ENCODE measurements at regions not wholly inside any gene's neighbourhood (a gene's known extent, or its start where the extent isn't known, plus 50 kb on each side); places are given as distances from the start of the nearest gene placed in this dataset.
"Not testable (repeated sequence)": the region's sequence is repeated elsewhere in the genome, so short reads cannot be mapped to it uniquely, and the experiment has no call there.

DNA sequence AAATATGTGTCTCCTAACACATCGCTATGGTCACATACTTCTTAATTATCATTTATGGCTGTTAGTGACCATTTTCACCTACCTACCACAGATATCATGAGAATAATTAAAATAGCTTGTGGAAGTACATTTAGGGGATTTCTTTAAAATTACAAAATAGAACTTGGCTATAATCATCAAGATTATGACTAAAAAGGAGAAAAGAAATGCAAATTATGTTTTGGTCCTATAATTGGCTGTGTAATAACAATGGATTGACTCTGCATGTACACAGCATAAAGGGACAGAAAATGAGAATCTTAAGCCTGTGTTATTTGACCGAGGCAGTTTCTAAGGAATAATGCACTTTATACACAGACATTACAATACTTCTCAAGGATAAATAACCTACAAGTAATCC lies 197.7 kb upstream of the ZNF322 start:
- H3K36me3 ChIP-seq (ENCODE audit: control insufficient read depth, insufficient read depth, low read length); H3K79me1 ChIP-seq (ENCODE audit: low read depth in 1 of 2, low read length in 2 of 2); H3K27me3 ChIP-seq (ENCODE audit: control insufficient read depth, insufficient read depth, low read length); H3K9me3 ChIP-seq (ENCODE audit: control insufficient read depth, insufficient read depth, low read length); H3K27ac ChIP-seq (ENCODE audit: insufficient read depth, low read length); DNase-seq; BruUV-seq (replicated peaks); H2AK5ac ChIP-seq (ENCODE audit: low read depth, low read length); H3K18ac ChIP-seq (ENCODE audit: low read depth, low read length); H4K5ac ChIP-seq (ENCODE audit: low read depth, low read length); H4K8ac ChIP-seq (ENCODE audit: low read depth in 2 of 2, low read length in 2 of 2); in situ Hi-C loops (cut with MboI; ENCODE audit: low sequenced_read_pairs); ATAC-seq (ENCODE audit: low read depth); H4K20me1 ChIP-seq (ENCODE audit: insufficient read depth, low read length); H2BK5ac ChIP-seq (ENCODE audit: low read depth, low read length, poor library complexity, severe bottlenecking); POLR2A ChIA-PET (ENCODE audit: unreplicated experiment); H4K91ac ChIP-seq (ENCODE audit: insufficient read depth, low read depth, low read length); H2BK120ac ChIP-seq (ENCODE audit: low read depth, low read length); H3K14ac ChIP-seq (replicated peaks; ENCODE audit: low read depth, low read length); intact Hi-C loops (cut with micrococcal nuclease); H3K23ac ChIP-seq (ENCODE audit: low read depth, low read length); H3K4me3 ChIP-seq (ENCODE audit: insufficient read depth, low read depth, low read length); CTCF ChIA-PET; dilution Hi-C loops (cut with HindIII; ENCODE audit: low sequenced_read_pairs, unreplicated experiment); H3K4me2 ChIP-seq (ENCODE audit: low read depth, low read length); H3K4ac ChIP-seq (ENCODE audit: low read depth, low read length); H3K9ac ChIP-seq (ENCODE audit: low read depth, low read length); H2BK15ac ChIP-seq (ENCODE audit: low read depth, low read length); H2BK20ac ChIP-seq (ENCODE audit: low read depth, low read length); H3K56ac ChIP-seq (ENCODE audit: extremely low read depth, insufficient read depth, low read length); H2AFZ ChIP-seq (replicated peaks; ENCODE audit: low read length, poor library complexity); H3K9me1 ChIP-seq (ENCODE audit: insufficient read depth, low read length); H2AK9ac ChIP-seq (replicated peaks; ENCODE audit: low read depth, low read length, poor library complexity); H3K4me1 ChIP-seq (ENCODE audit: control insufficient read depth, insufficient read depth, low read length): not testable (repeated sequence)
- WGBS, 2 experiments (ENCODE audit: extremely low coverage in 2 of 2, insufficient read length in 1 of 2), result no CpG with 5 or more reads among the region's 2 CpGs

DNA sequence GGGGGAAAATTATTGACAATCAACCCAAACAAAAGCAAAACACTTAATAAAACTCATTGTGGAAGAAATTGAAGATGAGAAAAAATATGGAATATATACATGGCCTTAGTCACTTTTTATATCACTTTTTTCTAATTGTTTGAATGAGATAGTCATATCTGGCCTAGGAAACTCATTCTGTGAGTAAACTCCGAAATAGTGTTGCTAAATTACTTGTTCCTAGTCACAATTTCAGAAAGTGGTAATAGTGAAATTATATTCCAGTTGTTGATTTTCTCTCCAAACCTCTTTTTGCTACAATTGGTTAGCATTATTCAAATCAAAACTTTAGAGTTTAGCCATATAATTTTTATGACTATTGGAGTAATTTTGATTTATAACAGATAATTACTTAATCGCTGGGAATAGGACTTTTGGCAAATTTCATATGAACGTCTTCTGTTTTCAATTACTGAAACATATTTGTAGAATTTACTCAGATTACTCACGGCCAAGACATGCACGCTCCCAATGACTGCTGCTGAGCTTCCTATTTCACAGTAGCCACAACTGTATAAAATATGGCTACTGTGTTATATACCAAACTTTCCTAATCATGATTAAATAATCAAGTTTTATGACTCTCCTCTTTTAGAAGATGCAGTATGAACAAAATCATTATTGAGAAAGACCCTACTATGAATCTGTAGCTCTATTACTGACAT lies 199.7 kb upstream of the ZNF322 start:
- H3K4me2 ChIP-seq (ENCODE audit: low read depth, low read length); H3K14ac ChIP-seq (replicated peaks; ENCODE audit: low read depth, low read length); H3K27ac ChIP-seq (ENCODE audit: insufficient read depth, low read length); intact Hi-C loops (cut with micrococcal nuclease); H3K56ac ChIP-seq (ENCODE audit: extremely low read depth, insufficient read depth, low read length); H2BK5ac ChIP-seq (ENCODE audit: low read depth, low read length, poor library complexity, severe bottlenecking); H3K9me3 ChIP-seq (ENCODE audit: control insufficient read depth, insufficient read depth, low read length); DNase-seq; H4K8ac ChIP-seq (ENCODE audit: low read depth in 2 of 2, low read length in 2 of 2); H3K23ac ChIP-seq (ENCODE audit: low read depth, low read length); H2BK20ac ChIP-seq (ENCODE audit: low read depth, low read length); H4K91ac ChIP-seq (ENCODE audit: insufficient read depth, low read depth, low read length); H2AK9ac ChIP-seq (replicated peaks; ENCODE audit: low read depth, low read length, poor library complexity); H3K4ac ChIP-seq (ENCODE audit: low read depth, low read length); H2AK5ac ChIP-seq (ENCODE audit: low read depth, low read length); H3K4me3 ChIP-seq (ENCODE audit: insufficient read depth, low read depth, low read length); H3K79me1 ChIP-seq (ENCODE audit: low read depth in 1 of 2, low read length in 2 of 2); H3K27me3 ChIP-seq (ENCODE audit: control insufficient read depth, insufficient read depth, low read length); H2BK120ac ChIP-seq (ENCODE audit: low read depth, low read length); H2BK15ac ChIP-seq (ENCODE audit: low read depth, low read length); dilution Hi-C loops (cut with HindIII; ENCODE audit: low sequenced_read_pairs, unreplicated experiment); H4K5ac ChIP-seq (ENCODE audit: low read depth, low read length); H3K18ac ChIP-seq (ENCODE audit: low read depth, low read length); H2AFZ ChIP-seq (replicated peaks; ENCODE audit: low read length, poor library complexity); H3K36me3 ChIP-seq (ENCODE audit: control insufficient read depth, insufficient read depth, low read length); H3K9me1 ChIP-seq (ENCODE audit: insufficient read depth, low read length); ATAC-seq (ENCODE audit: low read depth); in situ Hi-C loops (cut with MboI; ENCODE audit: low sequenced_read_pairs); BruUV-seq (replicated peaks); H3K4me1 ChIP-seq (ENCODE audit: control insufficient read depth, insufficient read depth, low read length); H4K20me1 ChIP-seq (ENCODE audit: insufficient read depth, low read length); CTCF ChIA-PET; POLR2A ChIA-PET (ENCODE audit: unreplicated experiment); H3K9ac ChIP-seq (ENCODE audit: low read depth, low read length): not testable (repeated sequence)
- WGBS, 2 experiments (ENCODE audit: extremely low coverage in 2 of 2, insufficient read length in 1 of 2), result no CpG with 5 or more reads among the region's 5 CpGs

Measured in IMR-90 (cell line).